WI38 (cell line): ENCODE measurements at regions not wholly inside any gene's neighbourhood (a gene's known extent, or its start where the extent isn't known, plus 50 kb on each side); places are given as distances from the start of the nearest gene placed in this dataset.

Source experiments
- H3K4me3 ChIP-seq: 2 replicates; pipeline ENCODE4 v1.5.1; 2011; ENCODE audit warnings: low read depth, mild to moderate bottlenecking, control low read depth, low read length
- CTCF ChIP-seq: IDR thresholded peaks from 2 replicates; pipeline ENCODE4 v1.5.1; 2012; ENCODE audit warnings: low read depth, mild to moderate bottlenecking, control low read depth, low read length

GRCh38 chr14:73800970-73801515, 50.6 kb upstream of the PTGR2 start:
- TF ChIP-seq CTCF = no peak
- H3K4me3 ChIP-seq = no peak overlapping the region

DNA sequence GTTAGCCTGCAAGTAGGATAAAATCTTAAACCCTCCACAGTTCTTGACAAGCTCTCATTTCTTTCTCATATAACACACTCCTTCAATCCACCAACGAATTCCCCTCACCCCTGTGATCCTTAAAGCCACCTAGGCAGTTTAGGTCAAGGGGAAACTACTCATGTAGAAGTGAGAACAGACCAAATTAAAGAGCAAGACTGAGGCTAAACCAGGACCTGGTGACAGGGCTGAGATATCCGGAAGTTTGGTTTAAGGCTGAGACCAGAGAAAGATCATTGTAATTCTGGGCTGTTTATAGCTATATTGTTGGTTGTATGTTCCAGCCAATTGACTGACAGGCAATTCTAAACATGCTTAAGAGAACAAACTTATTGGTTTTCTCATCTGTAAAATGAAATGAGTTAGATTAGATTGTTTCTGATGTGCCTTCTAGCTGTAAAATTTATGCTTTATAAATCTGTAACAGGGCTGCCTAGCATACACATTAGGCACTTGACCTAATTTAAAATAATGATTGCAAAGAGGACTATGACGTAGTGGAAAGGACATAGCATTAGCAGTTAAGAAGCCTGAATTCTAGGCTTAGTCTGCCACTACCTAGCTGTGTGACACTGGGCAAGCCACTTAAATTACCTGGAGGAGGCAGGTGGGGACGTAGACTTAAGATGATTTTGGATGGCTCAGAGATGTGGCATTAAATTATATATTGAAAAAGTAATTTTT, 53.9 kb upstream of the PTGR2 start:
- H3K4me3 ChIP-seq = no peak overlapping the region
- TF ChIP-seq CTCF = no peak

GRCh38 chr14:73796893-73797542, 54.6 kb upstream of the PTGR2 start:
- H3K4me3 ChIP-seq = no peak overlapping the region
- TF ChIP-seq CTCF = no peak

- no peak overlapping the region for H3K4me3 ChIP-seq
- TF ChIP-seq CTCF = no peak
These were observed 55.2 kb upstream of the PTGR2 start for GRCh38 chr14:73796415-73796814.

- H3K4me3 ChIP-seq = no peak overlapping the region
- TF ChIP-seq CTCF = no peak
These were observed 55.7 kb upstream of the PTGR2 start for GRCh38 chr14:73795974-73796373.

DNA sequence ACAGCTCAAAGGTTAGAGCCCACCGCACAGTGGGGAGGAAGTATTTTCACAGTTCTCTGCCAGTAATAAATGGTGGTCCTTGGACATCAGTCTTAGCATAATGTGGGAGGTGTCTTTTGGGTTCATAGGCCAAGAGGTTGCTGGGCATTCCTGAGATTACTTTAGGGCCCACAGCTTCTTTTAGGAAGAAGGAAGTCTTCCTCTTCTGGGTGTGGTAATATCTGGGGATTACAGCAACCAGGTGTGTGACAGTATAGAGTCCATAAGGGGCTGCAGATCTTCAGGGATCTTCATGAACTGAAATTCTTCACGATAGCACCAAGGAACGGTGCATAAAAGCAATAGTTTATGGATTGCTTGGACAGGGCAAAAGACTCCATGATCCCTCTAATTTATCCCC, 56.2 kb upstream of the PTGR2 start:
- TF ChIP-seq CTCF = no peak
- no peak overlapping the region for H3K4me3 ChIP-seq

- H3K4me3 ChIP-seq = no peak overlapping the region
- TF ChIP-seq CTCF = no peak
These were observed 57.5 kb upstream of the PTGR2 start for GRCh38 chr14:73794146-73794545.
